Stomach (tissue), 8 donors: ENCODE measurements at regions not wholly inside any gene's neighbourhood (a gene's known extent, or its start where the extent isn't known, plus 50 kb on each side); places are given as distances from the start of the nearest gene placed in this dataset.

Experiments used
- DNase-seq, 2 donors: peaks; one replicate each; pipeline versions ENCODE4 v3.0.0 to v3.0.0-alpha.2; 2013 to 2019
- H3K27ac ChIP-seq, 5 donors: fragments of 200-600 bp in 4 of 5; sonication (generic) in 4 of 5; one replicate each; pipeline ENCODE4 v1.5.1; 2013 to 2019; ENCODE audit warnings: mild to moderate bottlenecking in 1 of 5, moderate library complexity in 1 of 5
- H3K27me3 ChIP-seq, 3 donors: fragments of 200-600 bp; sonication (generic); one replicate each; pipeline ENCODE4 v1.5.1; 2017 to 2019; ENCODE audit warnings: mixed run types in 1 of 3
- H3K36me3 ChIP-seq, 4 donors: fragments of 200-600 bp; sonication (generic); 1 replicate in 3 of 4; 2 replicates in 1 of 4; pipeline ENCODE4 v1.5.1; 2016 to 2019
- H3K4me1 ChIP-seq, 4 donors: fragments of 200-600 bp; sonication (generic); one replicate each; pipeline ENCODE4 v1.5.1; 2016 to 2019
- H3K4me3 ChIP-seq, 4 donors: fragments of 200-600 bp; sonication (generic) in 3 of 4; one replicate each; pipeline ENCODE4 v1.5.1; 2016 to 2019; ENCODE audit warnings: mild to moderate bottlenecking in 1 of 4
- H3K9me3 ChIP-seq, 4 donors: fragments of 200-600 bp; sonication (generic); one replicate each; pipeline ENCODE4 v1.5.1; 2016 to 2019
- CTCF ChIP-seq, 7 experiments: fragments of 450-650 bp in 4 of 7; fragments of 200-600 bp in 3 of 7; sonication (generic) in 3 of 7; IDR thresholded peaks; one replicate each; pipeline ENCODE4 v1.5.1; 2016 to 2019; ENCODE audit warnings: antibody characterized with exemption in 7 of 7, control low read depth in 2 of 7, mild to moderate bottlenecking in 1 of 7
- EP300 ChIP-seq: sonication (generic); formaldehyde crosslinking; IDR thresholded peaks from one replicate; pipeline ENCODE4 v1.6.1; 2017; ENCODE audit warnings: antibody characterized with exemption
- POLR2A ChIP-seq, 4 donors: fragments of 450-650 bp; IDR thresholded peaks; one replicate each; pipeline ENCODE4 v1.6.1; 2016; ENCODE audit warnings: antibody characterized with exemption in 4 of 4, control low read depth in 2 of 4, mild to moderate bottlenecking in 1 of 4, moderate library complexity in 1 of 4
- POLR2AphosphoS5 ChIP-seq, 3 donors: sonication (generic); formaldehyde crosslinking; IDR thresholded peaks; one replicate each; pipeline ENCODE4 v1.6.1; 2016; ENCODE audit warnings: antibody characterized with exemption in 3 of 3
- WGBS, 5 donors: extraction: QIAGEN DNeasy Blood & Tissue Kit in 3 of 5; methylation state at CpG; one replicate each; pipeline versions ENCODE4 v1.1.5 to v1.1.7; 2013 to 2018; 5-methylcytosine and 5-hydroxymethylcytosine counted together
- intact Hi-C: fragments of 100-400 bp; cut with DNase I; formaldehyde crosslinking; loops from one replicate; pipeline ENCODE4 v1.15.1; 2023; ENCODE audit warnings: low total_unique reads
- donor health status: healthy with polysubstance abuse.
- donor health status: Bipolar disorder and iron deficiency.
- donor health status: healthy.

DNA sequence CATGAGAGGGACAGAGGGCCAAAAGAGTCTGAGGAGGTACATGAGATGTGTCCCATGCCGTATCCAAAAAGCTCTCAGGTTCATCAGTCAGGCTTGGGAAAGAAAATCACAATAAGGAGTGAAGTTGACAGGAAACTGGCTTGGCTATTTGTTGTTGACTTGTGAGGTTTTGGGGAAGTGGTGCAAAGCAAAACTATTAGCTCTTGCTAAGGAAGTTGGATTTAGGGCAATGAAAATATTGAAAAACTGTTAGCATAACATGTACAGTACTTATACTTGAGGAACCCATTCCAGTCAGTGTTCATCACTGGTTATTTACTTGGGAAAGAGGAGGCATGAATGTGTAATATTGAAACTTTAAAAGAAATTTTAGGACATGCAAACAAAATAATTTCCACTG lies 145.9 kb downstream of the DUSP6 start:
- WGBS, 5 donors: 80 to 100% (median 85%) methylated on average over 1 of the region's 1 CpG
- Histone ChIP-seq H3K4me3 (no peak overlapping the region), H3K36me3 (no peaks in the 10 kb centered on the region), H3K27me3 (no peaks in the 10 kb centered on the region), H3K27ac (no peak overlapping the region), H3K9me3 (no peaks in the 10 kb centered on the region), H3K4me1 (peaks cover 0 to 4% (median 0%) of the 10 kb centered on the region in 4 donors)
- no peak for DNase-seq
- TF ChIP-seq EP300: no peak
- no peak for TF ChIP-seq CTCF (IDR thresholded peaks at IDR 0.05)
- no peak for TF ChIP-seq POLR2AphosphoS5 (IDR thresholded peaks at IDR 0.05)
- no peak for TF ChIP-seq POLR2A (IDR thresholded peaks at IDR 0.05)
- intact Hi-C loops: no loop called here

DNA sequence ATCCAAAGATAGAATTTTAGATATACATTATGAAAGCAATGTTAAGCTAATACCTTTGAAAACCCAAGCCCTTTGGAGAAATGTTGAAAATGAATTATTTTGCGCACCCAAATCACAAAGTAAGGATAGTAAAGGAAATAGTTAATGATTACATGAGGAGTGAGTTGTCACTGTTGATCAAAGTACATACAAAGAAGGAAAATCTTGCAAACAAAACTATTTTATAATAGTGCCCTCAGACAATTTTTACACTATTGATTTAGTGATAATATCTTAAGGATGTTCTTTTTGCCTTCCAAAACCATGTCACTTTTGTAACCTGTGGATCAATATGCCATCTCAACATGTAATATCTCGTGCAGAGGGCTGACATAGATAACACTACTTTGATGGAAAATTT lies 146.8 kb downstream of the DUSP6 start:
- no peak for TF ChIP-seq CTCF (IDR thresholded peaks at IDR 0.05)
- TF ChIP-seq EP300: no peak
- TF ChIP-seq POLR2AphosphoS5 (IDR thresholded peaks at IDR 0.05): no peak
- TF ChIP-seq POLR2A (IDR thresholded peaks at IDR 0.05): no peak

DNA sequence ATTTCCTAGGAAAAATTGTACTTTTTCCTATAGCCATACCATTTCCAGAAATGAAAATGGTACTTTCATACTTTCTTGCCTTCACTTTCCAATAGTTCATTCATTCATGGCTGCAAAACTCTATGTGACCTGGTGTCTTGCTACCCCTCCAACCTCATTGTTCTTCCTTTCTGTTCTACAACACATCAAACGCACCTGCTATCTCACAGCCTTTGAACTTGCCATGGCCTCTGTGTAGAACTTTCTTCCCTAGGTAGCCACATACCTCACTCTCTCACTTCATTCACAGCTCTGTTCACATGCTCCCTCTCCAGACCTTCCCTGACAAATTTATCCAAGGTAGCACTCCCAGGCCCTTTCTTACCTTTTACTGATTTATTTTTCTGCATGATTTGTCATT lies 149.2 kb downstream of the DUSP6 start:
- intact Hi-C loops: no loop called here
- TF ChIP-seq POLR2A (IDR thresholded peaks at IDR 0.05) (no peak), EP300 (no peak), CTCF (IDR thresholded peaks at IDR 0.05) (no peak), POLR2AphosphoS5 (IDR thresholded peaks at IDR 0.05) (no peak)
- no peak overlapping the region for H3K4me3 ChIP-seq
- no peak for DNase-seq
- H3K27ac ChIP-seq: no peak overlapping the region
- H3K9me3 ChIP-seq: no peaks in the 10 kb centered on the region
- no peaks in the 10 kb centered on the region for H3K27me3 ChIP-seq
- 37 to 60% (median 53%) methylated on average over 1 of the region's 1 CpG for whole genome bisulfite sequencing, 5 donors
- H3K36me3 ChIP-seq: no peaks in the 10 kb centered on the region
- peaks cover 0 to 4% (median 0%) of the 10 kb centered on the region in 4 donors for H3K4me1 ChIP-seq

More for the DNA sequence above, 146.8 kb downstream of the DUSP6 start:
- WGBS, 5 donors: 95 to 100% (median 98%) methylated on average over 2 of the region's 2 CpGs
- Histone ChIP-seq H3K27ac (no peak overlapping the region), H3K27me3 (no peaks in the 10 kb centered on the region), H3K9me3 (no peaks in the 10 kb centered on the region), H3K4me1 (peaks cover 0 to 4% (median 0%) of the 10 kb centered on the region in 4 donors), H3K36me3 (no peaks in the 10 kb centered on the region), H3K4me3 (no peak overlapping the region)
- no peak for DNase-seq
- intact Hi-C loops: no loop called here

- Histone ChIP-seq H3K4me3 (no peak overlapping the region), H3K9me3 (no peaks in the 10 kb centered on the region), H3K4me1 (no peaks in the 10 kb centered on the region), H3K27me3 (no peaks in the 10 kb centered on the region), H3K27ac (no peak overlapping the region), H3K36me3 (no peaks in the 10 kb centered on the region)
- no peak for DNase-seq
- intact Hi-C loops: no loop called here
- TF ChIP-seq POLR2A (IDR thresholded peaks at IDR 0.05) (no peak), EP300 (no peak), CTCF (IDR thresholded peaks at IDR 0.05) (no peak), POLR2AphosphoS5 (IDR thresholded peaks at IDR 0.05) (no peak)
Measured at GRCh38 chr12:89200217-89200616, 152.1 kb downstream of the DUSP6 start.
